Activated naive CD8-positive, alpha-beta T cell (primary cell): ENCODE measurements at regions not wholly inside any gene's neighbourhood (a gene's known extent, or its start where the extent isn't known, plus 50 kb on each side); places are given as distances from the start of the nearest gene placed in this dataset.

ENCODE experiments used
- H3K27ac Mint-ChIP-seq: one replicate; pipeline ENCODE4 v1.8.0; 2021; ENCODE audit warnings: mixed read lengths
- H3K27me3 Mint-ChIP-seq: one replicate; pipeline ENCODE4 v1.8.0; 2021; ENCODE audit warnings: mixed read lengths
- H3K36me3 Mint-ChIP-seq: one replicate; pipeline ENCODE4 v1.8.0; 2021; ENCODE audit warnings: mixed read lengths
- H3K4me1 Mint-ChIP-seq: one replicate; pipeline ENCODE4 v1.8.0; 2021; ENCODE audit warnings: low read depth, mixed read lengths
- H3K4me3 Mint-ChIP-seq: one replicate; pipeline ENCODE4 v1.8.0; 2021; ENCODE audit warnings: mild to moderate bottlenecking, mixed read lengths
- H3K9me3 Mint-ChIP-seq: one replicate; pipeline ENCODE4 v1.8.0; 2021; ENCODE audit warnings: low read depth, mixed read lengths

DNA sequence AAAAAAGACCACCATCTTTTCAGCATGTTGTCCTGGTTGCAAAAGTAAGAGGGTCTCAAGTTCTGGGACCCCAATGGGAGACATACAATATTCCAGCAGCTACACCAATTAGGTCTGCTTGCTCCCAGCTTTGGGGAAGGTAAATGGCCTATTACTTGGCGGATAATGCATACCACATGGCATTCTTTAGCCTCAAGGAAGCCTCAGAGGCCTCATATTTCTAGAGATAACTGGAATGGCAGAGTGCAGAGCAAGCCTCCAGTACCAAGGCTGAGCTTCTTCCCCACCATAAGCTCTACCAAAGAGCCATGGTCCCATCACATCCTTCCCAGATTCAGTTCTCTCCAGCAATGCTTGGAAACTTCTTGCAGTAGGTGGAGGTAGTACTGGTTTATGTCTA, 493.8 kb downstream of the SHQ1 start:
- peaks cover 2% of the 10 kb centered on the region for H3K4me1 Mint-ChIP-seq
- peaks cover 4% of the 10 kb centered on the region for H3K36me3 Mint-ChIP-seq
- no peak overlapping the region for H3K4me3 Mint-ChIP-seq
- no peaks in the 10 kb centered on the region for H3K27me3 Mint-ChIP-seq
- no peak overlapping the region for H3K27ac Mint-ChIP-seq
- H3K9me3 Mint-ChIP-seq = no peaks in the 10 kb centered on the region

DNA sequence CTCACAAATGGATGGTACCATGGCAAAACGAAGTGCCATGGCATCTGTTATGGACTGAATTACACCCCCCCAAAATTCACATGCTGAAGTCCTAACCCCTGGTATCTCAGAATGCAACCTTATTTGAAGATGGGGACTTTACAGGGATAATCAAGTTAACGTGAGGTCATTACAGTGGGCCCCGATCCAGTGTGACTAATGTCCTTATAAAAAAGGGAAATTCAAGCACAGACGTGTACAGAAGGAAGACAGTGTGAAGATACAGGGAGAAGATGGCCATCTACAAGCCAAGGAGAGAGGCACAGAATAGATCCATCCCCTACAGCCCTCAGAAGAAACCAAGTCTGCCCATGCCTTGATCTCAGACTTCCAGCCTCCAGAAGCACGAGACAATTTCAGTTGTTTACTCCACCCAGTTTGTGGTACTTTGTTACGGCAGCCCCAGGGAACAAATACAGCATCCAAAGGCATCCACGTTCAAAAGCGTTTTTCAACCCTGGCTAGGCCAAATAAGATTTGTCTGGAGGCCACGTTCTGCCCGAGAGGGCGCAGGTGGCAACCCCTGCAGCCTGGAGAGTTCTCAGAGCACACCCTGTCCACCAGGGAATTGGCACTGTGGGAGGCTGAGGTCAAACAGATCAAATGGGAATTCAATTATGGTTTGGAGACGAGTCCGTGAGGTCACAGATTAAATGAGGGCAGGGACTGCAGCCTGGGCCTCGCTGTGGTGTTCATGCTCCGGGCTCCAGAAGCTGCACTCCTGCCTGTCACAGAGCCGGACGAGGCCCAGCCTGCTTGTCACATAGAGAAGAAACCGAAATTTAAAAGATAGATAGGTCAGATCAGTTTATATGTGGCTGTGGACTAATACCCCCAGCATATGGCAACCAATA, 494.8 kb downstream of the SHQ1 start:
- Mint-ChIP-seq H3K27ac (no peak overlapping the region), H3K36me3 (no peaks in the 10 kb centered on the region), H3K9me3 (no peaks in the 10 kb centered on the region), H3K4me1 (peaks cover 10% of the 10 kb centered on the region), H3K27me3 (no peaks in the 10 kb centered on the region), H3K4me3 (no peak overlapping the region)

DNA sequence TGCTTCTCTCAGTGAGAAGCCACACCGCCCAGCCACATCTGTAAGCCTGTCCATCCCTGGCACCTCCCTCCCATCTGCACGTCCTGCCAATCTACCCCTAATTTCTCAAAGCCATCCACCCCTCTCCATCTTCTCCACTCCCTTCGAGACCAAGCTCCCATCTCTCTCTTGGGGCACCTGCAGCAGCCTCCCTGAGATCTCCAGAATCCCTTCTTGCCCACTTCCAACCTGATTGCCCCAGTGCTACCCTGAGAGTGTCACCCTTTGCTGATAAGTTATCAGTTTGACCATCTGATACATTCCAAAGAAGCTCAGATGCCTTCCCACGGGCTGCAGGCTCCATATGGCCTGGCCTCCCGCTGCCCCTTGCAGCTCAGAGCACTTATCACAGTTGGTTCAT, 496.1 kb downstream of the SHQ1 start:
- no peaks in the 10 kb centered on the region for H3K9me3 Mint-ChIP-seq
- H3K4me3 Mint-ChIP-seq = no peak overlapping the region
- no peak overlapping the region for H3K27ac Mint-ChIP-seq
- H3K27me3 Mint-ChIP-seq = no peaks in the 10 kb centered on the region
- no peaks in the 10 kb centered on the region for H3K36me3 Mint-ChIP-seq
- H3K4me1 Mint-ChIP-seq = peaks cover 23% of the 10 kb centered on the region

DNA sequence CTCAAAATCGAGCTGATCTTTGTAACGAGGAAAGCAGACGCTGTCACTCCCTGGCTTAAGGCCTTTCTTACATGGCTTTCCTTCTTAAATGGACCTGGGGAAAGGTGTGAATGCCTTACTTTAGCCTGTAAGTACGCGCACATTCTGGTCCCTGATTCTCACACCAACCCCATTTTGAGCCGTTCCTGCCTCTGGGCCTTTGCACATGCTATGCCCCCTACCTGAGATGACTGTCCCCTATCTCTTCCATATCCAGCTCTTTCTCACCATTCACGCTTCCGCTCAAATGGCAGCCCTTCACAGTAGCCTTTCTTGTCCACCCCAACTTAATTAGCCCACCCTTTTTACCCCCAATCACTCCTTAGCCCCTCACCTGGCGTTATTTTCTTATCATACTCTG, 496.7 kb downstream of the SHQ1 start:
- no peak overlapping the region for H3K4me3 Mint-ChIP-seq
- H3K27me3 Mint-ChIP-seq = no peaks in the 10 kb centered on the region
- H3K36me3 Mint-ChIP-seq = no peaks in the 10 kb centered on the region
- H3K4me1 Mint-ChIP-seq = peaks cover 30% of the 10 kb centered on the region
- H3K27ac Mint-ChIP-seq = no peak overlapping the region
- no peaks in the 10 kb centered on the region for H3K9me3 Mint-ChIP-seq

DNA sequence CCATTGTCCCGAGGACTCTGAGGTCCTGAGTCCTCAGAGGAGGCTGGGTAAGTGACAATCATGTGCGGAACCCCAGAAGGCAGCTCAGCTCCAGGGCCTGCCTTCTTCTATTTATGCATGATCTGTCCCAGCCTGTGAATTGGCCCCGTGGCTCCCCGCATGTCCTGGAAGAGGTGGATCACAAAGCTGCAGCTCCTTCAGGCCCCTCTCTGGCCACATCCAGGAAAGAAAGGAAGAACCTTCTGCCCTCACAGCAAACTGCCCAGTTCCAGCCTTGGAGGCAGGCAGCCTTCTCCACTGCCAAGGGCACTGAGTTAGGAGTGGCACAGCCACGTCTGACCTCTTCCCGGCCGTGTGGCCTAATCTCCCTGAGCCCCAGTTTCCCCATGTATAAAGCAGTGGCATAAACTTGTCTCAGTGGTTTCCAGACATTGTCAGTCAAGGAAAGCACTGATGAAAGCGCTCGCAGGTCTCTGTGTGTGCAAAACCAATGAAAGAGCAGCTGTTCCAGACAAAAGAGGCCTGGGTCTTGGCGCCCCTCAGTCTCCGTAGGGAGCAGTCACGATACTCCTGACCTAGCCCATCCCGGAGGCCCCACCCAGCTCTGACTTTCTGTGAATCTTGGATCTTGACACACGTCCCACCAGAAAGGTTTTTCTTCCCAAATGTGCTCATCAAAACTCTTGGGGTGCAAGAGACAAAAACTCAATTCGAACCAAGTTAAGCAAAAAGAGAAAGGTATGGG, 497.3 kb downstream of the SHQ1 start:
- Mint-ChIP-seq H3K27me3 (no peaks in the 10 kb centered on the region), H3K27ac (no peak overlapping the region), H3K9me3 (no peaks in the 10 kb centered on the region)

DNA sequence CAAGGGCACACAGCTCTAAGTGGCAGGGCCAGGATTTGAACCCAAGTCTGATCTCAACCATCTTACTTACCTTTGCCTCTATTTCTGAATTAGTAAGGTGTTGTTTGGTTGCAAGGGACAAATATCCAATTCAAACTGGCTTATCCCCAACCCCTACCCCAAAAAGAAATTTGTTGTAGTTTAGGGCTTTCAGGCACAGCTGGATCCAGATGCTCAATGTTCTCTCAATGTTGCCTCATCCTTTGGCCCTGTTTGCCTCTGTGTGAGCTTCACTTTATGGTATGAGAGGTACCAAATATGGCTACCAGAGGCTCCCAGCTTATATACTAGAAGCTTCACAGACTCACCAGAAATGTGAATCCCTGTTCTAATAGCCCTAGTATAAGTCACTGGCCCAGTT, 499.9 kb downstream of the SHQ1 start:
- peak overlapping the region; percentile 86 for H3K27ac Mint-ChIP-seq
- no peaks in the 10 kb centered on the region for H3K9me3 Mint-ChIP-seq
- H3K27me3 Mint-ChIP-seq = no peaks in the 10 kb centered on the region
- H3K36me3 Mint-ChIP-seq = no peaks in the 10 kb centered on the region
- H3K4me1 Mint-ChIP-seq = peaks cover 61% of the 10 kb centered on the region
- H3K4me3 Mint-ChIP-seq = no peak overlapping the region

More for the DNA sequence above, 497.3 kb downstream of the SHQ1 start:
- Mint-ChIP-seq H3K36me3 (no peaks in the 10 kb centered on the region), H3K4me1 (peaks cover 36% of the 10 kb centered on the region), H3K4me3 (no peak overlapping the region)

DNA sequence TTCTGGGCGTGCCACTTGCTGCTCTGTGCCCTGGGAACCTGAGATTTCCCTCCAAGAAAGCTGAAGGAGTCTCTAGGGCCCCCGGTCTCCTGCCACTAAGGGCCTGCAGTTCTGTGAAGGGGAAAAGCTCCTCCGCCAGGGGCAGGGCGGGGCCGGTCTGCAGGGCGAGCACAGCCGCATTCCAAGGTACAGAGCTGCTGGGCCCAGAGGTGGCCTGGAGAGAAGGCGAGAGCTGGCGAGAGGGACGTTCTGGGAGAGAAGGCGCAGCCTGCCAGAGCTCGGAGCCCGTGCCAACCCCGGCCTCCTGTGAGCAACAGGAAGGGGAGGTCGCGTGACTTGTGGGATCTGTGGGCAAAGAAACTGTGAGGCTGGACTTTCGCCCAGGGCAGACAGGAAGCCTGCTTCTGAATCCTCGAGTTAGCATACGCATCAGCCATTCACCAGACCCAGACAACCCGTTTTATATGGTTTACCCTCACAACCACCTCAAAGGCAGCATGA, 500.4 kb downstream of the SHQ1 start:
- Mint-ChIP-seq H3K36me3 (no peaks in the 10 kb centered on the region), H3K27me3 (no peaks in the 10 kb centered on the region), H3K27ac (peak overlapping the region; percentile 86), H3K9me3 (no peaks in the 10 kb centered on the region), H3K4me3 (peak overlapping the region; percentile 44), H3K4me1 (peaks cover 66% of the 10 kb centered on the region)

DNA sequence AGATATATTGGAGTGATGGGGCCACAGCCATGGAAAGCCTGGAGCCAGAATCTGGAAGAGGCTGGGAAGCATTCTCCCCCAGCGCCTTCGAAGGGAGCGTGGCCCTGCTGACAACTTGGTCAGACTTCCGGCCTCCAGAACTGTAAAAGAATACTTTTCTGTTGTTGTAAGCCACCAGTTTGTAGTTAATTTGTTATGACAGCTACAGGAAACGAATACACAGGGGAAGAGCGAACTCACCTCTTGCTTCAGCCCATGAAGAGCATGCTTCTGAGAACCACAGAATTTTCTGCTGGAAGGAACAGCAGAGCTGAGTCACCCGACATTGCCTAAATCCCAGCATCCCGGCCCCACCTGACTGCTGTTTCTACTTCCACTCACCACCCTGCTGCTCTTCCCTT, 501.7 kb downstream of the SHQ1 start:
- no peaks in the 10 kb centered on the region for H3K9me3 Mint-ChIP-seq
- H3K27ac Mint-ChIP-seq = peak overlapping the region; percentile 86

DNA sequence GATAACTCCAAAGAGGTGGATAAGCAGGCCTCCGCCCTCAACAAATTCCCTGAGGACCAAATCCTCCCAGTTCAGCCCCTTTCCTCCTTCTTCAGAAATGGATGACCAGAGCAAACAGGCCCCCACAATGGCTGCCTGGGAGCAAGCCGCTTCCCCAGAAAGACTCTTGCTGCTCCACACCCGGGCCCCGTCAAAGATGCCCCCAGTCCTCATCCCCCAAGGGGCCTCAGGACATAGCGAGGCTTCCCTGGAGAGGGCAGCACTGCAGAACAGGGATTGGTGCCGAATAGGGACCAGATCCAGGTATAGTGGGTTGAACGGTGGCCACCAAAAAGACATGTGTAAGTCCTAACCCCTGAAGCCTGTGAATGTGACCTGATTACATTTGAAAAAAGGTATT, 502.3 kb downstream of the SHQ1 start:
- no peaks in the 10 kb centered on the region for H3K36me3 Mint-ChIP-seq
- no peaks in the 10 kb centered on the region for H3K9me3 Mint-ChIP-seq
- peak overlapping the region; percentile 66 for H3K4me3 Mint-ChIP-seq
- H3K27me3 Mint-ChIP-seq = no peaks in the 10 kb centered on the region
- peaks cover 82% of the 10 kb centered on the region for H3K4me1 Mint-ChIP-seq
- H3K27ac Mint-ChIP-seq = peak overlapping the region; percentile 86

More for the DNA sequence above, 501.7 kb downstream of the SHQ1 start:
- Mint-ChIP-seq H3K4me1 (peaks cover 77% of the 10 kb centered on the region), H3K4me3 (peak overlapping the region; percentile 23), H3K36me3 (no peaks in the 10 kb centered on the region), H3K27me3 (no peaks in the 10 kb centered on the region)

DNA sequence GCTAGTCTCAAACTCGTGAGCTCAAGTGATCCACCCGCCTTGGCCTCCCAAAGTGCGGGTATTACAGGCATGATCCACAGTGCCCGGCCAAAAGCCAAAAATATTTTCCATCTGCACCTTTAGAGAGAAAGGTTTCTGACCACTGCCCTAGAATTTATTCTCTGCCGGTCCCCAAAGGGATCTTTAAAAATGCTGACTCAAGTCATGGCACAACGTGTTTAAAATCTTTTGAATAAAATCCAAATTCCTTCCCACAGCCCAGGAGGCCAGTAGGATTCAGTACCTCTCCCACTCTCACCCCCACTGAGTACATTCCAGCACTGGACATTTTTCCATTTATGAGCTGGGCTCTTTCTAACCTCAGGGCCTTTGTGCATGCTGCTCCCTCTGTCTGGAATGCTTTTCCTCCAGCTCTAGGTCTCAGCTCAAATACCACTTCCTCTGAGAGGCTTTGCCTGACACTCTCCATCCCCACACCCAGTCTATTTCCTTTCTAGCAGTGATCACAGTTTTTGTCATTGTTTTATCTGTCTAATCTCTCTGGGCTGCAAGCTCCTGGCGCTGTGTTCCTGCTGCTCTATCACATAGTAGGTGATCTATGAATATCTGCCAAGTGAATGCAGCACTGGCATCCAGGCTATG, 502.9 kb downstream of the SHQ1 start:
- Mint-ChIP-seq H3K4me3 (peak overlapping the region; percentile 66), H3K27me3 (no peaks in the 10 kb centered on the region)

DNA sequence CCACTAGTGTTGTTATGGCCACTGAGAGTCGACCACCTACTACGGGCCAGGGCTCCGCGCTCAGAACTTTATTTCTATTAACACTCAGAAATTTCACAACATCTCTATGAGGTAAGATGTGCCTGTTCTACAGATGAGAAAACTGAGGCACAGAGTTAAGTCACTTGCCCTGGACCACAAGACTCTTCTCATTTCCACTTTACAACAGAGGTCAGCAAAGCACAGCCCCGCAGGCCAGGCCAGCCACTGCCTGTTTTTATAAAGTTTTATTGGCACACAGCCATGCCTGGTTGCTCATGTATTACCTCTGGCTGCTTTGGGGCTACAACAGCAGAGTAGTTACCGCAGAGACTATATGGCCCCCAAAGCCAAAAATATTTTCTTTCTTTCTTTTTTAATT, 503.6 kb downstream of the SHQ1 start:
- H3K27ac Mint-ChIP-seq = peak overlapping the region; percentile 86
- no peaks in the 10 kb centered on the region for H3K36me3 Mint-ChIP-seq
- no peaks in the 10 kb centered on the region for H3K9me3 Mint-ChIP-seq

More for the DNA sequence above, 502.9 kb downstream of the SHQ1 start:
- Mint-ChIP-seq H3K36me3 (no peaks in the 10 kb centered on the region), H3K9me3 (no peaks in the 10 kb centered on the region), H3K27ac (peak overlapping the region; percentile 86), H3K4me1 (peaks cover 83% of the 10 kb centered on the region)

DNA sequence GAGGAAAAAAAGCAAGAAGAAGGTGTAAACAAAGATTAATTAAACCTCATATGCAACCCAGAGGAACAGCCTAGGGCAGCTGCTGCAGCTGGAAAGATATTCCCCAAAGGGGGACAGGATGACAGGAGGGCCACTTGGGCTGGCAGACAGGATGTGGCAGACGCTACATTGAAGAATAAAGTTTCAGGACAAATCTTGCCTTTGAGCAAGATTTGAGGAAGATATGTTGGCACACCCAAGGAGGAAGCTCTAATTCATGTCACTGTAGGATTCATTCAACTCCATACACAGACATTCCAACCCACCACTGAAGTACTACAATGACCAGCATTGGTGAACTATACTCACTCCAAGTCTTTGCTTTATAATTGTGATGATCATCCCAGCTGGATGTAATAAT, 504.0 kb downstream of the SHQ1 start:
- Mint-ChIP-seq H3K4me1 (peaks cover 80% of the 10 kb centered on the region), H3K36me3 (no peaks in the 10 kb centered on the region), H3K4me3 (peak overlapping the region; percentile 17), H3K27me3 (no peaks in the 10 kb centered on the region), H3K27ac (peak overlapping the region; percentile 86), H3K9me3 (no peaks in the 10 kb centered on the region)

More for the DNA sequence above, 503.6 kb downstream of the SHQ1 start:
- Mint-ChIP-seq H3K4me3 (peak overlapping the region; percentile 17), H3K4me1 (peaks cover 83% of the 10 kb centered on the region), H3K27me3 (no peaks in the 10 kb centered on the region)

DNA sequence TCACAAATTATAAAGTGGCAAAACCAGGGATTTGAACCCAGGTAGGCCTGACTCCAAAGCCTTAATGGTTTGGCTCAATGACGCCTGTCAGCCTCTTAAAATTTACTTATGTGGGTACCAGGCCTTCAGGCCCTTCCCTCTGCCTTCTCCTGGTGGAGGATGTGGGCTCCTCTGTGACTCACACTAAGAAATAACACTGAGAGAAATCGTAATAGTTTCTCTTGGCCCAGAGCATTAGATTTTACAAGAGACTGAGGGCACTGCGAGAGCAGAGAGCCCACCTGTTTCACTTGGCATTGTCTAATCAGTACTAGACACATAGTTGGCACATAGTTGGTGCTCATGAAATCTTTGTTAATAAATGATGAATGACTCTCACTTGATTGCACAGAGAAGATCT, 505.2 kb downstream of the SHQ1 start:
- Mint-ChIP-seq H3K27ac (peak overlapping the region; percentile 78), H3K36me3 (no peaks in the 10 kb centered on the region), H3K4me1 (peaks cover 69% of the 10 kb centered on the region), H3K9me3 (no peaks in the 10 kb centered on the region), H3K27me3 (no peaks in the 10 kb centered on the region), H3K4me3 (peak overlapping the region; percentile 36)

DNA sequence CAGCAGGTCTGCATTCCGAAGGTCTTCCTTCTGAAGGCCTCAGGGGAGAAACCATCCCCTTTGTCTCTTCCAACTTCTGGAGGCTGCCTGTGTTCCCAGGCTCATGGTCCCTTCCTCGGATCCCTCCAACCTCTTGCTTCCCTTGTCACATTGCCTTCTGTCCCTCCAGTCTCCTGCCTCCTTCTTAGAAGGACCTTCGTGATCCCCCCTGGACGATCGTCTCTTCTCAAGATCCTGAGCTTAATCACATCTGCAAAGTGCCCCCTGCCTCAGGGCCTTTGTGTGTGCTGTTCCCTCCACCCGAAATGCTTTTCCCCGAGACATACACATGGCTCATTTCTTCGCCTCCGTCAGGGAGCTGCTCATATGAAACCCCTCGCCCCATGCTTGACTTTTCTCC, 505.8 kb downstream of the SHQ1 start:
- Mint-ChIP-seq H3K27ac (peak overlapping the region; percentile 78), H3K4me1 (peaks cover 62% of the 10 kb centered on the region), H3K36me3 (no peaks in the 10 kb centered on the region)

DNA sequence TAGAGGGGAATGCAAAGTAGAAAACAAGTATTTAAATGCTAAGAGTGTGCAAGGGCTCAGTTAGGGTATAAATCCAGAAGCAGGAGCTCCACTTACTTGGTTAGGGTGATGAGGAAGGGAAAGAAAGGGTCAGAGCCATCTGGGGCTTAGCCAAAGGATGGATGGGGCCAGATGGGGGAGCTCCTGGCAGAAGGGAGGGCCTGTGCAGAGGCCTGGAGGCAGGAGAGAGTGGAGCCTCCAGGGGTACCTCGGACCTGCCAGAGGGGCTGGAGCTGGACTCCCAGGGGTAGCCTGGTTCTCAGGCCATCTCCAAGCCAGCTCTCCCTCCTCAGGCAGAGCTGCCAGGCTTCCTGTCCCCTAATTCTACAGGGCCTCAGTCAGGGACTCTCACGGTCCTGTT, 506.3 kb downstream of the SHQ1 start:
- Mint-ChIP-seq H3K4me1 (peaks cover 57% of the 10 kb centered on the region), H3K9me3 (no peaks in the 10 kb centered on the region), H3K4me3 (no peak overlapping the region), H3K36me3 (no peaks in the 10 kb centered on the region), H3K27ac (peak overlapping the region; percentile 47), H3K27me3 (no peaks in the 10 kb centered on the region)

More for the DNA sequence above, 505.8 kb downstream of the SHQ1 start:
- Mint-ChIP-seq H3K27me3 (no peaks in the 10 kb centered on the region), H3K9me3 (no peaks in the 10 kb centered on the region), H3K4me3 (peak overlapping the region; percentile 3)
